OCI-LY7 (cell line): ENCODE measurements at regions not wholly inside any gene's neighbourhood (a gene's known extent, or its start where the extent isn't known, plus 50 kb on each side); places are given as distances from the start of the nearest gene placed in this dataset.

ENCODE experiments used
- CTCF ChIP-seq: fragments of 200-600 bp; sonication (generic); conservative IDR thresholded peaks from 2 replicates; pipeline ENCODE4 v1.5.1; 2014; ENCODE audit warnings: mild to moderate bottlenecking, antibody characterized with exemption, low read length, moderate library complexity, mixed read lengths
- EZH2phosphoT487 ChIP-seq: fragments of 200-600 bp; sonication (generic); IDR thresholded peaks from 2 replicates; pipeline ENCODE4 v1.6.1; 2018; ENCODE audit warnings: low read depth, borderline replicate concordance, mild to moderate bottlenecking, mixed run types, antibody characterized with exemption, low read length, moderate library complexity, mixed read lengths

- TF ChIP-seq CTCF (peak; percentile 81), EZH2phosphoT487 (no peak)
Observed at GRCh38 chr7:33744293-33745075, 160.9 kb upstream of the BMPER start.
